HEK293 (cell line): ENCODE measurements at regions not wholly inside any gene's neighbourhood (a gene's known extent, or its start where the extent isn't known, plus 50 kb on each side); places are given as distances from the start of the nearest gene placed in this dataset.

Source experiments
- ZBTB7A ChIP-seq: fragments of 450-650 bp; formaldehyde crosslinking; IDR thresholded peaks from 2 replicates; pipeline ENCODE4 v1.5.1; 2016; ENCODE audit warnings: low read depth, missing biosample characterization, missing genetic modification characterization
- ZFP37 ChIP-seq: fragments of 450-650 bp; formaldehyde crosslinking; IDR thresholded peaks from 2 replicates; pipeline ENCODE4 v1.5.1; 2016; ENCODE audit warnings: missing biosample characterization, missing genetic modification characterization
- ZNF311 ChIP-seq: fragments of 450-650 bp; formaldehyde crosslinking; IDR thresholded peaks from 2 replicates; pipeline ENCODE4 v1.5.1; 2017; ENCODE audit warnings: missing biosample characterization, missing genetic modification characterization, borderline replicate concordance
- ZNF324 ChIP-seq: fragments of 450-650 bp; formaldehyde crosslinking; IDR thresholded peaks from 2 replicates; pipeline ENCODE4 v1.5.1; 2016; ENCODE audit warnings: missing biosample characterization, missing genetic modification characterization
- ZNF530 ChIP-seq: fragments of 450-650 bp; formaldehyde crosslinking; IDR thresholded peaks from 2 replicates; pipeline ENCODE4 v1.5.1; 2016; ENCODE audit warnings: low read depth, missing biosample characterization, missing genetic modification characterization
- ZNF558 ChIP-seq: fragments of 450-650 bp; formaldehyde crosslinking; IDR thresholded peaks from 2 replicates; pipeline ENCODE4 v1.5.1; 2016; ENCODE audit warnings: missing biosample characterization, missing genetic modification characterization
- ZNF660 ChIP-seq: fragments of 450-650 bp; IDR thresholded peaks from 2 replicates; pipeline ENCODE4 v1.5.1; 2018; ENCODE audit warnings: missing biosample characterization, mild to moderate bottlenecking, missing genetic modification characterization
- TF ChIP-seq, protein P1 (sequence below): fragments of 450-650 bp; formaldehyde crosslinking; IDR thresholded peaks from 2 replicates; pipeline ENCODE4 v1.5.1; 2016; ENCODE audit warnings: missing biosample characterization, missing genetic modification characterization
- TF ChIP-seq, protein P2 (sequence below): fragments of 450-650 bp; formaldehyde crosslinking; IDR thresholded peaks from 2 replicates; pipeline ENCODE4 v1.5.1; 2016; ENCODE audit warnings: missing biosample characterization, missing genetic modification characterization, borderline replicate concordance

DNA sequence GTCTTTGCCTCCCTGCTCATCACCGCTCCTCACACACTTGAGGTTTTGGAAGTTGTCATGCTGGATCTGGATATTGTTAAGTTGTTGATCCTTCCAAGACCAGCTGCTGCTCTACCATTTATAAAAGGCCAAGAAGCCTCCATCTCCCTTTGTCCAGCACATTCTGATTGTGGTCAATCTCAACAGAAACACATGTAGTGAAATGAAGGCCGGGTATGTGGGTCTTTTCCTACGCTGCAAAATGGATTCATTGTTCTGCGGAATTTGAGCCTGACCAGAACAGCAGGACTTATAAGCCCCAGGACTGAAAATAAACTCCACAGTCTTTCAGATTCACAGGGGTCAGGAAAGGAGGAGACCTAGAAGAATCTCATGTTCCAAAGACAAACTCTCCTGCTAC is 238.4 kb downstream of the CMPK2 start:
- TF ChIP-seq, protein P1, sequence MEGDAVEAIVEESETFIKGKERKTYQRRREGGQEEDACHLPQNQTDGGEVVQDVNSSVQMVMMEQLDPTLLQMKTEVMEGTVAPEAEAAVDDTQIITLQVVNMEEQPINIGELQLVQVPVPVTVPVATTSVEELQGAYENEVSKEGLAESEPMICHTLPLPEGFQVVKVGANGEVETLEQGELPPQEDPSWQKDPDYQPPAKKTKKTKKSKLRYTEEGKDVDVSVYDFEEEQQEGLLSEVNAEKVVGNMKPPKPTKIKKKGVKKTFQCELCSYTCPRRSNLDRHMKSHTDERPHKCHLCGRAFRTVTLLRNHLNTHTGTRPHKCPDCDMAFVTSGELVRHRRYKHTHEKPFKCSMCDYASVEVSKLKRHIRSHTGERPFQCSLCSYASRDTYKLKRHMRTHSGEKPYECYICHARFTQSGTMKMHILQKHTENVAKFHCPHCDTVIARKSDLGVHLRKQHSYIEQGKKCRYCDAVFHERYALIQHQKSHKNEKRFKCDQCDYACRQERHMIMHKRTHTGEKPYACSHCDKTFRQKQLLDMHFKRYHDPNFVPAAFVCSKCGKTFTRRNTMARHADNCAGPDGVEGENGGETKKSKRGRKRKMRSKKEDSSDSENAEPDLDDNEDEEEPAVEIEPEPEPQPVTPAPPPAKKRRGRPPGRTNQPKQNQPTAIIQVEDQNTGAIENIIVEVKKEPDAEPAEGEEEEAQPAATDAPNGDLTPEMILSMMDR: no peak
- TF ChIP-seq ZNF558 (tag by site-specific recombination): no peak
- TF ChIP-seq ZNF660 (tag by site-specific recombination): no peak
- no peak for TF ChIP-seq ZNF324
- TF ChIP-seq, protein P2, sequence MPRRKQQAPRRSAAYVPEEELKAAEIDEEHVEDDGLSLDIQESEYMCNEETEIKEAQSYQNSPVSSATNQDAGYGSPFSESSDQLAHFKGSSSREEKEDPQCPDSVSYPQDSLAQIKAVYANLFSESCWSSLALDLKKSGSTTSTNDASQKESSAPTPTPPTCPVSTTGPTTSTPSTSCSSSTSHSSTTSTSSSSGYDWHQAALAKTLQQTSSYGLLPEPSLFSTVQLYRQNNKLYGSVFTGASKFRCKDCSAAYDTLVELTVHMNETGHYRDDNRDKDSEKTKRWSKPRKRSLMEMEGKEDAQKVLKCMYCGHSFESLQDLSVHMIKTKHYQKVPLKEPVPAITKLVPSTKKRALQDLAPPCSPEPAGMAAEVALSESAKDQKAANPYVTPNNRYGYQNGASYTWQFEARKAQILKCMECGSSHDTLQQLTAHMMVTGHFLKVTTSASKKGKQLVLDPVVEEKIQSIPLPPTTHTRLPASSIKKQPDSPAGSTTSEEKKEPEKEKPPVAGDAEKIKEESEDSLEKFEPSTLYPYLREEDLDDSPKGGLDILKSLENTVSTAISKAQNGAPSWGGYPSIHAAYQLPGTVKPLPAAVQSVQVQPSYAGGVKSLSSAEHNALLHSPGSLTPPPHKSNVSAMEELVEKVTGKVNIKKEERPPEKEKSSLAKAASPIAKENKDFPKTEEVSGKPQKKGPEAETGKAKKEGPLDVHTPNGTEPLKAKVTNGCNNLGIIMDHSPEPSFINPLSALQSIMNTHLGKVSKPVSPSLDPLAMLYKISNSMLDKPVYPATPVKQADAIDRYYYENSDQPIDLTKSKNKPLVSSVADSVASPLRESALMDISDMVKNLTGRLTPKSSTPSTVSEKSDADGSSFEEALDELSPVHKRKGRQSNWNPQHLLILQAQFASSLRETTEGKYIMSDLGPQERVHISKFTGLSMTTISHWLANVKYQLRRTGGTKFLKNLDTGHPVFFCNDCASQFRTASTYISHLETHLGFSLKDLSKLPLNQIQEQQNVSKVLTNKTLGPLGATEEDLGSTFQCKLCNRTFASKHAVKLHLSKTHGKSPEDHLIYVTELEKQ (tag by site-specific recombination): no peak
- TF ChIP-seq ZNF530: no peak
- no peak for TF ChIP-seq ZNF311
- TF ChIP-seq ZBTB7A: no peak
- no peak for TF ChIP-seq ZFP37 (tag by site-specific recombination)
